ENCODE measurements at regions not wholly inside any gene's neighbourhood (a gene's known extent, or its start where the extent isn't known, plus 50 kb on each side); places are given as distances from the start of the nearest gene placed in this dataset.

DNA sequence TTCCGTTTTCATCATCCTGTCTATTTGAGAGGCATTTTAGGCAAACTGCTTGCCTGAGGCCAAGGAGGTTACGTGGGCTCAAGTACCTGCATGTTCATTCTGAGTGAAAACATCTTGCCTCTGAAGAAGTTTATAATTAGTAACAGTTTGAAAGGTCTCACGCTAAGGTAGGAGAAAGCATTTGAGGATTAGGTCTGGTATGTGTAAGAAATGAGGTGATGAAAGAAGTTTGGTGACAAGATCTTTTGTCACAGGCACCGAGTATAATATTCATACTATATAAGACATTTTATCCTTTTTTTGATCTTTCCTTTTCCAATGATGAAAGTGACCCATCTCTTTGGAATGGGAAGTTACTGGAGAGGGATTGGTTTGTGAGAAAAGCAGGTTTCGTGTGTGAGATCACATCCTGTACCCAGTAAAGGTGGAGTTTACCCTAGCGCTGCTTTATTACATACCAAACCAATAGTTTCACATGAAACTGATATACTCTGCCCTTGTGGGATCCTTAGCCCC is 98.7 kb upstream of the PDC start:
- H3K36me3 ChIP-seq, result no peaks in the 10 kb centered on the region
- no peaks in the 10 kb centered on the region for H3K4me1 ChIP-seq
- intact Hi-C loops (cut with DNase I), result no loop called here
- TF ChIP-seq, protein P1, sequence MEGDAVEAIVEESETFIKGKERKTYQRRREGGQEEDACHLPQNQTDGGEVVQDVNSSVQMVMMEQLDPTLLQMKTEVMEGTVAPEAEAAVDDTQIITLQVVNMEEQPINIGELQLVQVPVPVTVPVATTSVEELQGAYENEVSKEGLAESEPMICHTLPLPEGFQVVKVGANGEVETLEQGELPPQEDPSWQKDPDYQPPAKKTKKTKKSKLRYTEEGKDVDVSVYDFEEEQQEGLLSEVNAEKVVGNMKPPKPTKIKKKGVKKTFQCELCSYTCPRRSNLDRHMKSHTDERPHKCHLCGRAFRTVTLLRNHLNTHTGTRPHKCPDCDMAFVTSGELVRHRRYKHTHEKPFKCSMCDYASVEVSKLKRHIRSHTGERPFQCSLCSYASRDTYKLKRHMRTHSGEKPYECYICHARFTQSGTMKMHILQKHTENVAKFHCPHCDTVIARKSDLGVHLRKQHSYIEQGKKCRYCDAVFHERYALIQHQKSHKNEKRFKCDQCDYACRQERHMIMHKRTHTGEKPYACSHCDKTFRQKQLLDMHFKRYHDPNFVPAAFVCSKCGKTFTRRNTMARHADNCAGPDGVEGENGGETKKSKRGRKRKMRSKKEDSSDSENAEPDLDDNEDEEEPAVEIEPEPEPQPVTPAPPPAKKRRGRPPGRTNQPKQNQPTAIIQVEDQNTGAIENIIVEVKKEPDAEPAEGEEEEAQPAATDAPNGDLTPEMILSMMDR (IDR thresholded peaks at IDR 0.05), result no peak
- TF ChIP-seq POLR2A (IDR thresholded peaks at IDR 0.05), result no peak
- H3K27ac ChIP-seq, result no peak overlapping the region
- ATAC-seq (no peak), DNase-seq (no peak)
- H3K9me3 ChIP-seq, result no peaks in the 10 kb centered on the region
- no peak overlapping the region for H3K4me3 ChIP-seq
- no peaks in the 10 kb centered on the region for H3K27me3 ChIP-seq
- WGBS, 4 donors, result 51 to 66% (median 63%) methylated on average over 6 of the region's 6 CpGs

DNA sequence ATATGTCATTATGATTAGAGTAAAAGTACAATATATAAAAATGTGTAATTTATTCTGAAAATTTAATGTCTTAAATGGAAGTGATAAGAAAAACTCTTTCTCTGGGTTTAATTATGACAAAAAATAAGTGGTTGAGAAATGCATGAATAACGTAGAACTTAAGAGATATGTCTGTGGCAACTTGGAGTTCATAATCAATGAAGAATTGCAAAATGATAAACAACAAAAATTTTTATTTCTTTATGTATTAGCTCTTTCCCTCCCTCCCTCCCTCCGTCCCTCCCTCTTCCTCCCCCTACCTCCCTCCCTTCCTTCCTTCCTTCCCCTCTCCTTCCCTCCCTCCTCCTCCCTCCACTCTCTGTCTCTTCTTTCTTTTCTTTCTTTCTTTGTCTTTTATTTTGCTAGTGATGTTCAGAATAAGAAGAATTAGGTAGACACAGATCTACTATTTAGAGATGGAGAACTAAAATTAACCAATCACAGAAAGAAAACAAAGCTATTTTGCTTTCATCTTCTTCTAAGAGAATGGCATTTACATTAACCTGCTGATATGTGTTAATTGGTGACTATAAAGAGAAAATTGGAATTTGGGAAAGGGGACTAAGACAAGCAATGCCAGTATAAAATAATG is 96.3 kb upstream of the PDC start:
- no peak overlapping the region for H3K4me3 ChIP-seq
- H3K4me1 ChIP-seq, result no peaks in the 10 kb centered on the region
- 62 to 79% (median 69%) methylated on average over 2 of the region's 2 CpGs for WGBS, 4 donors
- TF ChIP-seq, protein P1 (IDR thresholded peaks at IDR 0.05), result no peak
- no peak for TF ChIP-seq POLR2A (IDR thresholded peaks at IDR 0.05)
- intact Hi-C loops (cut with DNase I), result no loop called here
- ATAC-seq (no peak), DNase-seq (no peak)
- H3K27me3 ChIP-seq, result no peaks in the 10 kb centered on the region
- peaks cover 0 to 7% (median under 1%) of the 10 kb centered on the region in 12 donors for H3K9me3 ChIP-seq
- no peak overlapping the region for H3K27ac ChIP-seq
- H3K36me3 ChIP-seq, result no peaks in the 10 kb centered on the region

DNA sequence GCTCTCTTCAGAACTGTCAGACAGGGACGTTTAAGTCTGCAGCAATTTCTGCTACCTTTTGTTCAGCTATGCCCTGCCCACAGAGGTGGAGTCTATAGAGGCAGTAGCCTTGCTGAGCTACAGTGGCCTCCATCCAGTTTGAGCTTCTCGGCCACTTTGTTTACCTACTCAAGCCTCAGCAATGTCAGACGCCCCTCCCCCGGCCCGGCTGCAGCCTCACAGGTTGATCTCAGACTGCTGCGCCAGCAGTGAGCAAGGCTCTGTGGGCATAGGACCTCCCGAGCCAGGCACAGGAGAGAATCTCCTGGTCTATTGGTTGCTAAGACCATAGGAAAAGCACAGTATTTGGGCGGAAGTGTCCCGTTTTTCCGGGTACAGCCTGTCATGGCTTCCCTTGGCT is 89.9 kb upstream of the PDC start:
- TF ChIP-seq POLR2A (IDR thresholded peaks at IDR 0.05), result no peak
- TF ChIP-seq, protein P1 (IDR thresholded peaks at IDR 0.05), result no peak
- Histone ChIP-seq H3K4me3 (no peak overlapping the region), H3K4me1 (no peaks in the 10 kb centered on the region), H3K9me3 (peaks cover 0 to 35% (median 9%) of the 10 kb centered on the region in 12 donors), H3K27me3 (no peaks in the 10 kb centered on the region), H3K36me3 (no peaks in the 10 kb centered on the region), H3K27ac (no peak overlapping the region)
- DNase-seq (no peak), ATAC-seq (no peak)
- WGBS, 4 donors, result 83 to 91% (median 91%) methylated on average over 8 to 10 of the region's 10 CpGs
- intact Hi-C loops (cut with DNase I), result no loop called here

DNA sequence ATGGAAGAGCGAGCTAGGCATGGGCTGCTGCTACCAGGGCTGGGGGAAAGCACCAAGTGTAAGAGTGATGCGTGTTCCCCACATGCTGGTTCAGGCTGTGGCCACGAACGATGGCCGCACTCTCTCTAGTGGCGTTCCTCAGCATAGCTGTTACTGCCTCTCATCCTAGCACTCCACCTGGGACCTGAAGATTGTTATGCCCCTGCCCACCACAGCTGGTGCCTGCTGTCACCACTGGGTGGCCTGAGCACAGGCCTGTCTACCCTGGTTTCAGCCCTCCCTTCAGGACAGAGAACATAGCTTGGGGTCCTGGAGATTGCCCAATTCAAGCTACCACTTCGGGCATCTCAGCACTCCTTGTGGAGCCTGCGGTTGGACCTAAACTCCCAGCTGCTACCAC is 80.1 kb upstream of the PDC start:
- ATAC-seq (peak in 2 of 4 donors; percentile 11 to 38), DNase-seq (no peak)
- no peak for TF ChIP-seq POLR2A (IDR thresholded peaks at IDR 0.05)
- TF ChIP-seq, protein P1 (IDR thresholded peaks at IDR 0.05), result no peak
- Histone ChIP-seq H3K4me1 (peaks cover 0 to 7% (median 0%) of the 10 kb centered on the region in 12 donors), H3K4me3 (no peak overlapping the region), H3K36me3 (no peaks in the 10 kb centered on the region), H3K27me3 (no peaks in the 10 kb centered on the region), H3K27ac (no peak overlapping the region), H3K9me3 (peaks cover 0 to 34% (median 13%) of the 10 kb centered on the region in 12 donors)
- intact Hi-C loops (cut with DNase I), result no loop called here
- WGBS, 4 donors, result 87 to 94% (median 92%) methylated on average over 8 of the region's 8 CpGs

Measured in heart left ventricle (tissue), 16 donors.